PC-3 (cell line): ENCODE measurements at regions not wholly inside any gene's neighbourhood (a gene's known extent, or its start where the extent isn't known, plus 50 kb on each side); places are given as distances from the start of the nearest gene placed in this dataset.
"Not testable (repeated sequence)": the region's sequence is repeated elsewhere in the genome, so short reads cannot be mapped to it uniquely, and the experiment has no call there.

Experiments used
- ATAC-seq: fragments of 200-7000 bp; cut with Tn5 transposase; 2 replicates; pipeline ENCODE4 v1.9.1; 2020; ENCODE audit warnings: mild to moderate bottlenecking, moderate library complexity
- BruUV-seq: library from RNA; stranded (reverse); fragments of 400-500 nt; replicated peaks from 2 replicates; lab custom pipeline; 2021; lab: Mats Ljungman, UMichigan
- CTCF ChIA-PET: fragments of 300-600 bp; sonication (Branson Sonifier 250); formaldehyde crosslinking; loops from one replicate; lab custom pipeline; 2022; ENCODE audit warnings: antibody characterized with exemption; lab: Charles Lee
- POLR2A ChIA-PET: fragments of 300-600 bp; sonication (Branson Sonifier 250); formaldehyde crosslinking; loops from one replicate; lab custom pipeline; 2022; ENCODE audit warnings: antibody characterized with exemption; ENCODE audit not compliant: unreplicated experiment; lab: Charles Lee
- DNase-seq: peaks from one replicate; pipeline ENCODE4 v3.0.0-alpha.2; 2015
- H2AFZ ChIP-seq: fragments of 300-600 bp; sonication (generic); 2 replicates; pipeline ENCODE4 v1.6.0; 2016; ENCODE audit warnings: antibody characterized with exemption, low read length
- H3F3A ChIP-seq: fragments of 300-600 bp; sonication (generic); one replicate; pipeline ENCODE4 v1.6.0; 2017; ENCODE audit warnings: antibody characterized with exemption, low read length, control low read depth, mild to moderate bottlenecking; ENCODE audit not compliant: unreplicated experiment
- H3K27ac ChIP-seq: fragments of 300-600 bp; sonication (generic); 2 replicates; pipeline ENCODE4 v1.5.1; 2016; ENCODE audit warnings: mild to moderate bottlenecking, low read length
- H3K27me3 ChIP-seq: fragments of 300-600 bp; sonication (generic); 2 replicates; pipeline ENCODE4 v1.6.1; 2016; ENCODE audit warnings: low read length, mixed read lengths
- H3K36me3 ChIP-seq: fragments of 300-600 bp; sonication (generic); 2 replicates; pipeline ENCODE4 v1.6.1; 2016; ENCODE audit warnings: low read depth, mixed run types, low read length, mixed read lengths
- H3K4me1 ChIP-seq: fragments of 300-600 bp; sonication (generic); 2 replicates; pipeline ENCODE4 v1.5.1; 2016; ENCODE audit warnings: low read length; ENCODE audit not compliant: insufficient read depth
- H3K4me2 ChIP-seq: fragments of 300-600 bp; sonication (generic); 2 replicates; pipeline ENCODE4 v1.6.0; 2016; ENCODE audit warnings: low read length
- H3K4me3 ChIP-seq: fragments of 300-600 bp; sonication (generic); 2 replicates; pipeline ENCODE4 v1.5.1; 2016; ENCODE audit warnings: mild to moderate bottlenecking, low read length, mixed read lengths
- H3K79me2 ChIP-seq: fragments of 300-600 bp; sonication (generic); 2 replicates; pipeline ENCODE4 v1.6.1; 2017; ENCODE audit warnings: low read length, mixed read lengths
- H3K9ac ChIP-seq: fragments of 300-600 bp; sonication (generic); 2 replicates; pipeline ENCODE4 v1.6.0; 2016; ENCODE audit warnings: mild to moderate bottlenecking, low read length
- H3K9me2 ChIP-seq: fragments of 300-600 bp; sonication (generic); replicated peaks from 2 replicates; pipeline ENCODE4 v1.6.1; 2016; ENCODE audit warnings: mixed run types, low read length, mixed read lengths
- H3K9me3 ChIP-seq: fragments of 300-600 bp; sonication (generic); 2 replicates; pipeline ENCODE4 v1.6.1; 2016; ENCODE audit warnings: low read length, mixed read lengths
- H4K20me1 ChIP-seq: fragments of 300-600 bp; sonication (generic); 2 replicates; pipeline ENCODE4 v1.6.1; 2016; ENCODE audit warnings: low read length, mixed read lengths
- CTCF ChIP-seq: fragments of 300-600 bp; sonication (generic); conservative IDR thresholded peaks from 2 replicates; pipeline ENCODE4 v1.5.1; 2017; ENCODE audit warnings: antibody characterized with exemption, low read depth, mild to moderate bottlenecking, low read length
- EZH2 ChIP-seq: fragments of 300-600 bp; sonication (generic); IDR thresholded peaks from one replicate; pipeline ENCODE4 v1.6.1; 2017; ENCODE audit warnings: antibody characterized with exemption, mild to moderate bottlenecking, low read length; ENCODE audit not compliant: unreplicated experiment
- EZH2phosphoT487 ChIP-seq: fragments of 300-600 bp; sonication (generic); IDR thresholded peaks from 2 replicates; pipeline ENCODE4 v1.6.1; 2018; ENCODE audit warnings: mild to moderate bottlenecking, antibody characterized with exemption, low read length, borderline replicate concordance
- intact Hi-C: fragments of 100-400 bp; cut with micrococcal nuclease; formaldehyde crosslinking; loops from 2 replicates; pipeline ENCODE4 v1.9.0; 2023

GRCh38 chr2:61658841-61659780 is 121.0 kb upstream of the XPO1 start:
- TF ChIP-seq EZH2phosphoT487 (no peak), EZH2 (no peak), CTCF (peak; percentile 88)
- Histone ChIP-seq H3K9me3 (no peaks in the 10 kb centered on the region), H3K79me2 (no peaks in the 10 kb centered on the region), H3K36me3 (no peaks in the 10 kb centered on the region), H4K20me1 (no peaks in the 10 kb centered on the region), H3K4me2 (peak overlapping the region; percentile 76), H3K9ac (no peak overlapping the region), H3K4me3 (peak overlapping the region; percentile 56), H3K4me1 (peaks cover 9% of the 10 kb centered on the region), H3F3A (no peaks in the 10 kb centered on the region), H3K27me3 (no peaks in the 10 kb centered on the region), H3K9me2 (0 out of 2 replicates have a peak, but pooled peaks cover 2% of the 10 kb centered on the region), H2AFZ (peak overlapping the region; percentile 85), H3K27ac (no peak overlapping the region)
- intact Hi-C loops: loop anchor here (1.0 kb wide), 1 partner anchor 134 kb away; no protein-coding TSS in a partner anchor
- ChIA-PET CTCF (interaction anchor here (0.6 kb wide), 1 partner anchor 212 kb away, joined by 3 read pairs; no protein-coding TSS in a partner anchor), POLR2A (no interaction called here)
- ATAC-seq: peak; percentile 90
- DNase-seq: peak; percentile 67
- no TSS peak for BruUV-seq

DNA sequence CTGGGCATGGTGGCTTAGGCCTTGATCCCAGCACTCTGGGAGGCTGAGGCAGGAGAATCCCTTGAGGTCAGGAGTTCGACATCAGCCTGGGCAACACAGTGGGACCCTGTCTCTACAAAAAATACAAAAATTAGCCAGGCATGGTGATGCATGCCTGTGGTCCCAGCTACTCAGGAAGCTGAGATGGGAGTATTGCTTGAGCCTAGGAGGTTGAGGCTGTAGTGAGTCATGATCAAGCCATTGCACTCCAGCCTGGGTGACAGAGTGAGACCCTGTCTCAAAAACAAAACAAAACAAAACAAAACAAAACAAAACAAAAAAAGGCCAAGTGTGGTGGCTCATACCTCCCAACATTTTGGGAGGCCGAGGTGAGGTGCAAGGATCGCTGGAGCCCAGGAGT is 111.8 kb upstream of the XPO1 start:
- H3K4me1 ChIP-seq, H3K27me3 ChIP-seq, BruUV-seq, H3K9me3 ChIP-seq, intact Hi-C loops, H3K27ac ChIP-seq, CTCF ChIA-PET, H3K9me2 ChIP-seq, ATAC-seq, H3K4me2 ChIP-seq, H3K4me3 ChIP-seq, H2AFZ ChIP-seq, H3K36me3 ChIP-seq, H3F3A ChIP-seq, H3K79me2 ChIP-seq, H4K20me1 ChIP-seq, H3K9ac ChIP-seq, POLR2A ChIA-PET, DNase-seq: not testable (repeated sequence)

DNA sequence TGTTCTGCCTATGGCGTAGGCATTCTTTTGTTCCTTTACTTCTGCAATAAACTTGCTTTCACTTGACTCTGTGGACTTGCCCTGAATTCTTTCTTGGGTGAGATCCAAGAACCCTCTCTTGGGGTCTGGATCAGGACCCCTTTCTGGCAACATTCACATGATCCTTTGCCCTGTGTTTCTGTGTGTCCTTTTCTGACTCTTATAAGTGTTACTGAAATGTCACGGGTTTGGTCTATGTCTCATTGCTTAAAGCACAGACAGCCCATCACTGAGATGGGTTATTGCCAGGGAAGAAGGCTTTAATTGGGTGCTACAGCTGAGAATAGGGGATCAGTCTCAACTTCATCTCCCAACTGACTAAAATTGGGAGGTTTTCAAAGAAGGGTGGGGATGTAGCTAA is 110.9 kb upstream of the XPO1 start:
- POLR2A ChIA-PET: no interaction called here
- H3K4me3 ChIP-seq: no peak overlapping the region
- no peaks in the 10 kb centered on the region for H3K9me2 ChIP-seq
- CTCF ChIA-PET: no interaction called here
- intact Hi-C loops: no loop called here
- no peaks in the 10 kb centered on the region for H3K4me1 ChIP-seq
- no peaks in the 10 kb centered on the region for H3K36me3 ChIP-seq
- H3K9ac ChIP-seq: no peak overlapping the region
- H3K9me3 ChIP-seq: peaks cover 5% of the 10 kb centered on the region; the same call in 1 of the 2 replicates
- H3K4me2 ChIP-seq: no peak overlapping the region
- H3K27ac ChIP-seq: no peak overlapping the region
- H4K20me1 ChIP-seq: no peaks in the 10 kb centered on the region
- no peak for ATAC-seq
- no peaks in the 10 kb centered on the region for H3K27me3 ChIP-seq
- TF ChIP-seq CTCF: no peak
- TF ChIP-seq EZH2phosphoT487: no peak
- no peak for TF ChIP-seq EZH2
- H3F3A ChIP-seq: no peaks in the 10 kb centered on the region
- H2AFZ ChIP-seq: no peak overlapping the region
- BruUV-seq: no TSS peak
- H3K79me2 ChIP-seq: no peaks in the 10 kb centered on the region
- no peak for DNase-seq
